SK-MEL-5 (cell line): ENCODE measurements at regions not wholly inside any gene's neighbourhood (a gene's known extent, or its start where the extent isn't known, plus 50 kb on each side); places are given as distances from the start of the nearest gene placed in this dataset.

Source experiments
- DNase-seq: peaks from one replicate; pipeline ENCODE4 v3.0.0-alpha.2; 2016; ENCODE audit warnings: low read depth, low spot score
- in situ Hi-C: cut with HindIII; loops from 2 replicates; pipeline ENCODE4 v1.10.0; 2016; ENCODE audit warnings: low sequenced_read_pairs, high pct_unique_total_duplicates, low pct_unique_long_range_greater_than_20kb

- in situ Hi-C loops, result no loop called here
- DNase-seq, result no peak
Measured at GRCh38 chr5:84637662-84638375, 253.1 kb upstream of the EDIL3 start.

- in situ Hi-C loops, result no loop called here
- no peak for DNase-seq
Measured at GRCh38 chr5:84635235-84636055, 250.8 kb upstream of the EDIL3 start.

DNA sequence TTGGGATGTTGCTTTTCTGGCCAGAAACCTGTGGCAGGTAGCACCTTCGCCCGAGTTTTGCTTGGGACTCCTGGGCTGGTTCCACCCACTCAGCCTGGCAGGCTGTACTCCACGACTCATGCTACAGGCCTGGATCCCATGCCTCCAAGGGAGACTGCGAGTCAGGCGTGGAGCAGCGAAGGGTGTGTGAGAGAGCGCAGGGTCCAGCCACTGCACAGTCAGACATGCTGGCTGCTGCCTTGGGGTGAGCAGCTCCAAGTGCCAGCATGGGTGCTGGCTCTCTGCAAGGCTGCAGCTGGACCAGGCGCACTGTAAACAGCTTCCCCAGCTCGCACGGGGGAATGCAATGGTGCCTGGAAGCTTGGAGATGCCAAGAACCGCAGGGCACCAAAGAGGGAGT is 249.6 kb upstream of the EDIL3 start:
- in situ Hi-C loops, result no loop called here
- no peak for DNase-seq

DNA sequence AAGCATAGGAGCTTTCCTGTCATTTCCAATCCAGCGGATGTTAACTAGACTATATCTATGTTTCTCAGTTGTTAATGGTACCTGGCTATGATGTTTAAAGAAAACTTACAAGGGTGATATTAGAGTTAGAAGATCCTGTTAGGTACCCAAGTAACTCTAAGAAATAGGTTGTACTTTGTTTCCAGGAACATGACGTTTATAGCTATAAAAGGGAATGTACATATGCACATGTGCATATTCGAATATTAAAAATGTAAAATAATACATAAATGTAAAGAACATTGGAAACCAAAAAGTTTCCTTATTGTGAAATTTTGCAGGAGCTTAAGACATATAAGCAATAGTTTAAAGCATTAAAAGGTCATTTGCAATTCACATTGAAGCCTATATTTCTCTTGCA is 247.7 kb upstream of the EDIL3 start:
- DNase-seq, result no peak
- in situ Hi-C loops, result no loop called here

- in situ Hi-C loops, result no loop called here
- no peak for DNase-seq
Measured at GRCh38 chr5:84628918-84629317, 244.2 kb upstream of the EDIL3 start.

- DNase-seq, result peak; percentile 4
- in situ Hi-C loops, result no loop called here
Measured at GRCh38 chr5:84623019-84623418, 238.3 kb upstream of the EDIL3 start.

DNA sequence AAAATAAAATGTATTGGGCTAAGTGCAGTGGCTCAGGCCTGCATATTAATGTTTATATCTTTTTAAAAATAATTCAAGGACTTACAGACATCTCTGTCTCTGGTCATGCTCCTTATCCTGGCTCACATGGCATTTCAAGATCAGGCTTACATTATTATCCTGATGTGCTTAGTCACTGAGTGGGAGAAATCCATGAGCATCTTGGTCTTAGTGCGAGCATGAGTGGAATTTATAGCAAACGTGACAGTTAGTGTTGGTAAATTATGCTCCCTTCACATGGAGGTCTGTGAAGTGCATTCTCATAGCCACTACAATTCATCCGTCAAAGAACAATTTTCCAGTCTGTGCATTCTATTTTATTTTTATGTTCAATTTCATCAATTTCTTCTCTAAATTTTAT is 237.8 kb upstream of the EDIL3 start:
- no peak for DNase-seq
- in situ Hi-C loops, result no loop called here

- in situ Hi-C loops, result no loop called here
- DNase-seq, result no peak
Measured at GRCh38 chr5:84618262-84618661, 233.6 kb upstream of the EDIL3 start.

- in situ Hi-C loops, result no loop called here
- no peak for DNase-seq
Measured at GRCh38 chr5:84614906-84615305, 230.2 kb upstream of the EDIL3 start.

DNA sequence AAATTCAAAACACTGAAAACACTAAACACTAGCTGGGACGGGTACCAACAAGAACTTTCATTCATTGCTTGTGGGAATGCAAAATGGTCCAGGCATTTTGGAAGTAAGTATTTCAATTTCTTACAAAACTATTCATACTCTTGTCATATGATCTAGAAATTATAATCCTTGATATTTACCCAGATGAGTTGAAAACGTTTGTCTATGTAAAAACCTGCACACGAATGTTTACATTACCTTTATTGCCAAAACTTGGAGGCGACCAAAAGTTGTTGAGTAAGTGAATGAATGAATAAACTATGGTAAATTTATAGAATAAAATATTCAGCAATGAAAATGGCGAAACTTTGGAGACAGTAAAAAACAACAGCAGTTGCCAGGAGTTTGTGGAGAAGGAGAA is 222.1 kb upstream of the EDIL3 start:
- in situ Hi-C loops, result no loop called here
- DNase-seq, result no peak

DNA sequence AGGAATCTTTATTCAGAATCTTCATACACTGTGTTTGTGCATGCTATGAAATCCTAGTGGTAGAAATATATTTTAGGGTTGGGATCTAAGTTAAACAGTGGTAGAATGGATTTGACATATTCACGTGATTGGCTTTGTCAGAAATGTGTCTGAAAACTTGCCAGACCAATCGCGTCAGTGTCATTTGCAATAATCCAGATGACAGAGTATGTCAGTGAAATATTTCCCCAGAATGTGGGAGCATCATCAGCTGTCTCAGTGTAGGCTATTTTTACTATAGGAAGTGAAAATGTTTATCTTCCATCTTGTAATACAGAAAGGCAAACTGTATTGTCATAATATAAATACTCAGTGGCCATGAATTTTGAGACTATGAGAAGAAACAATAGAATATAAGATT is 220.6 kb upstream of the EDIL3 start:
- in situ Hi-C loops, result no loop called here
- DNase-seq, result no peak

DNA sequence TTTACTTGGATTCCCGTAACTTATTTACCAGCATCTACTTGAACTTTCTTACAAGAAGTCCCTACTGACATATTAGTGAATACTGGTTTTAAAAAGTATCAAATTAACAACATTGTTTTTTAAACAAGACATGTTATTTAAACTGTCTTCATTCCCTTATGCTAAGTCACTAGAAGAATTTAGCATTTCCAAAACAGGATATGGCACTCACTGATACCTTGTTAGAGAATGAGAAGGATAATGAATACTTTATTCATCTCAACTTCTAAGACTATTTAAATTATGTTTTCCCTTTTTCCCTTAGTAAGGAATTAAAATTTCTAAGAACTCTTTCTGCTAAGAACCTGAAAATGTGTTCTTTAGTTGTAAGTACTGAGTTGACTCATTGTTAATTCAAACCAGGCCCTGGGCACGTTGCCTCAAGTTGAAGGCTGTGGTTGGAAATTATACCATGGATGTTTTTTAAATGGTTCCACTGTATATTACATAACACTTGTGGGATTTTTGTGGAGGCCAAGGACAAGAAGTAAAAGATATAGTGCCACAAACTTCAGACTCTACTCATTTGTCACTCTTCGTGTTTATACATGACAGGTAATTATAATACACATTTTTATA is 219.0 kb upstream of the EDIL3 start:
- peak; percentile 81 for DNase-seq
- in situ Hi-C loops, result no loop called here

DNA sequence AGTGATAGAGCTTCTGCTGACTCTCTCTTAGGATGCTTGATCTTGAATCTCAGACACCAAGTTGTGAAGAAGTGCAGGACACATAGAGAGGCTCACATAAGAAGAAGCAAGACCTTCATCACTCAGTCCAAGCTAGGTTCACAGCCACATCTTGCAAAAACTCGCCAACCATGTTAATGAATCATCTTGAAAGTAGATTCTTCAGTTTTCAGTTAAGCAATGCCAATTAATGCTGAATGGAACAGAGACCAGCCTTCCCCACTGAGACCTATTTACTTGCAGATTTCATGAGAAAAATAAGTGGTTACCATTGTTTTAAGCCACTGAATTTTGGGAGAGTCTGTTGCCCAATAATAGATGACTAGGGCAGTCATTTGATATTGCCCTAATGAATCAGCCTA is 217.7 kb upstream of the EDIL3 start:
- in situ Hi-C loops, result no loop called here
- no peak for DNase-seq

GRCh38 chr5:84599964-84600363 is 215.3 kb upstream of the EDIL3 start:
- in situ Hi-C loops, result no loop called here
- no peak for DNase-seq

DNA sequence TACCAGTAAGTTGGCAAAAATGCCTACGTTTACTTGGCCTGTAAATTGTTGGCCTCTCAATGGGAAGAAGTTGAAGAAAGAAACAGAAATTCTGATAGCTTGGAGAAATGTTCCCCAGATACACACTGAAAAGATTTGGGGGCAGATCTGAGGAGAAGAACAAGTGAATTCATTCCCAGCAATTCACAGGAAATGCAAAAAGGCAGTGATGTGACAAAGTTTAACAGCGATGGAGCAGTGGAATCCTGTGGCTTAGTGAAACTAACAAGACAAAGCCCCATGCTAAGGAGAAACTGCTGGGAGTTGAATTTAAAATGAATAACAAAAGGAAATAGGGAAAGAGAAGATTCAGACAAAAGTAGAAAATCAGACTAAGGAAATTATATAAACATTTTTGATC is 213.2 kb upstream of the EDIL3 start:
- in situ Hi-C loops, result no loop called here

GRCh38 chr5:84590629-84591028 is 205.9 kb upstream of the EDIL3 start:
- DNase-seq, result no peak
- in situ Hi-C loops, result no loop called here

More for the DNA sequence above, 213.2 kb upstream of the EDIL3 start:
- no peak for DNase-seq

DNA sequence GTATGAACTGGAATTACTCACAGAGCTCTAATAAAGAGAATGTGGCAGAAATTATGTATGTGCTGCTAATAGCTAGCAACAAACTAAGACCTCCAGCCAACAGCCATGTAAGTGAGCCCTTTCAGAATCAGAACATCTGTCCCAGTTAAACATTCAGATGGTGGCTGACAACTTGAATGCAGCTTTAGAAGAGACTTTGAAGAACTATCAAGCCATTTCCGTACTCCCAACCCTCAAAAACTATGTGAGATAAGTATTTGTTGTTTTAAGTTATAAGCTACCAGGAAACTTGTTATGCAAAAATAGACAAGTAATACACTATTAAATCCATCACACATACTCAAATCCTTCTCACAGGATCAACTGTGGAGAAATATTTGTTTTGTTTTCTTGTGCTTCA is 205.2 kb upstream of the EDIL3 start:
- in situ Hi-C loops, result no loop called here
- no peak for DNase-seq

DNA sequence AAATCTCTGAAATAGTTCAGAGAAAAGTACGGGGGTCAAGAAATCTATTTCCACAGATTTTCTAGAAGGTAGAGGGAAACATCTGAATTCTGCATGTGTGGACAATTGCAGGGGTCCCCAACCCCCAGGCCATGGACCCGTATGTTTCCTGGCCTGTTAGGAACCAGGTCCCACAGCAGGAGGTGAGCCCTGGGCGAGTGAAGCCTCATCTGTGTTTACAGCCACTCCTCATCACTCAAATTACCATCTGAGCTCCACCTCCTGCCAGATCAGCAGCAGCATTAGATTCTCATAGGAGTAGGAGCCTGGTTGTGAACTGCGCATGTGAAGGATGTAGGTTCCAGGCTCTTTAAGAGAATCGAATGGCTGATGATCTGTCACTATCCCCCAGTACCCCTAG is 200.5 kb upstream of the EDIL3 start:
- DNase-seq, result no peak
- in situ Hi-C loops, result no loop called here

DNA sequence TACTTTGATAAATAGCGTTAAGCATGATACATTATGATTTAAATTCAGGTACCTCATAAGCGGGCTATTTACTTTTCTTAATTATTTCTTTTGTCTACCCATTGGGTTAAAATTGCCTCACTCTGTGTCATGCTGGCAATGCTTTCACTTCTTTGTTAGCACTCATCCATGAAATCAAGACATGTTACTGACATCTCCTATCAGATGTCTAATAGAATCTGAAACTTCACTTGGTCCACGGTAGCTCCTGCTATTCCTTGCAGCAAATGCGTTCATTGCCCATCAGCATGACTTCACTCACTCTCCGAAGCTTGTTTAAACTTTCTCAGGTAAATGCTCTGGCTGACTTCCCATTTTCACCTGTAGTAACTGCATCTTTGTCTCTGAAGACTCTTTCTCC is 193.5 kb upstream of the EDIL3 start:
- no peak for DNase-seq
- in situ Hi-C loops, result no loop called here
